ENCODE measurements at regions not wholly inside any gene's neighbourhood (a gene's known extent, or its start where the extent isn't known, plus 50 kb on each side); places are given as distances from the start of the nearest gene placed in this dataset.

GRCh38 chr18:39037925-39038324 lies 1472.3 kb upstream of the CELF4 start:
- Histone ChIP-seq H3K4me3 (no peak overlapping the region), H3K27me3 (no peaks in the 10 kb centered on the region), H3K36me3 (no peaks in the 10 kb centered on the region), H3K27ac (no peak overlapping the region), H3K4me1 (no peaks in the 10 kb centered on the region), H3K9me3 (no peaks in the 10 kb centered on the region)
- TF ChIP-seq POLR2A (IDR thresholded peaks at IDR 0.05) (no peak), CTCF (IDR thresholded peaks at IDR 0.05) (no peak), EP300 (IDR thresholded peaks at IDR 0.05) (no peak)
- DNase-seq (ENCODE audit: low spot score in 2 of 2), result no peak
- WGBS, 2 donors, result 52 to 54% methylated on average over 2 of the region's 2 CpGs

DNA sequence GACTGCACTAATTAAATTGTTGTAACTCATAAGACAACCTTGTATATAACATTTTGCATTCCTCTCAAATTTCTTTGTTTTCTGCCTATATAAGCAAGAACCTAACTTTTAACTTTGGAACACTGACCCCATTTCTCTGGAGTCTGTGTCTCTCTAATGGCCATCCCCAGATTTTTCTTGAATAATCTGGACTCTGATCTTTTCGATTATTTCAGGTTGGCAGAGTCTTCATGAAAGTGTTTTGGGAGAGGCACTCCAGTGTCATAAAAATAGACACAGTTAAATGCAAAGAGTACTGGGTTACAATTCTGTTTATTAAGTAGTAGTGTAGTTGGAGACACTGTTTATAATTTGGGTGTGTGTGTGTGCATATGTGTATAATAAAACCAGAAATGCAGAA lies 1467.7 kb upstream of the CELF4 start:
- no peak overlapping the region for H3K4me3 ChIP-seq
- no peaks in the 10 kb centered on the region for H3K9me3 ChIP-seq
- WGBS, 2 donors, result 80% methylated on average over 1 of the region's 1 CpG
- H3K4me1 ChIP-seq, result peaks cover 0 to 5% (median 0%) of the 10 kb centered on the region in 4 donors
- no peaks in the 10 kb centered on the region for H3K36me3 ChIP-seq
- no peak overlapping the region for H3K27ac ChIP-seq
- DNase-seq (ENCODE audit: low spot score in 2 of 2), result no peak
- TF ChIP-seq POLR2A (IDR thresholded peaks at IDR 0.05) (no peak), EP300 (IDR thresholded peaks at IDR 0.05) (no peak), CTCF (IDR thresholded peaks at IDR 0.05) (no peak)
- no peaks in the 10 kb centered on the region for H3K27me3 ChIP-seq

DNA sequence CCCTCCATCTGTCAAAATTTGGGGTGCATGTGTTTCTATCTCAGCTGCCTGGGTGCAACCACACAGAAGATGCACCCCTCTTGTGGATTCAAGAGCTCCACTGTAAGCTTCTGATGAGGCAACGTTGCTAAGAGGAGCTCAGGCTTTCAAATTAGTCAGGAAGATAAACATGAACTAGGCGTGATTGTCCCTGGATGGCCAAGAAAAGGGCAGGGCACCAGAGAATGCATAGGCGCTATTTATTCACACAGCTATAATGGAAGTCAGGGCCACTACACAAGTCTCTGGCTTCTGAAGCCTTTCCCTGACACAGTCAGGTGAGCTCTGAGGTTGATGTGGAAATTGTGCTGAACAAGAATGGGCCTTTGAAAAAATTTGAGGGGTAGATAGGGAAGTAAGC lies 1466.0 kb upstream of the CELF4 start:
- WGBS, 2 donors, result 67 to 75% methylated on average over 3 of the region's 3 CpGs

GRCh38 chr18:39030124-39030655 lies 1464.6 kb upstream of the CELF4 start:
- no peaks in the 10 kb centered on the region for H3K36me3 ChIP-seq
- H3K9me3 ChIP-seq, result no peaks in the 10 kb centered on the region
- no peak overlapping the region for H3K4me3 ChIP-seq
- no peak for DNase-seq (ENCODE audit: low spot score in 2 of 2)
- peaks cover 0 to 5% (median 0%) of the 10 kb centered on the region in 4 donors for H3K4me1 ChIP-seq
- H3K27ac ChIP-seq, result peak overlapping the region in 1 of 4 donors; percentile 53
- WGBS, 2 donors, result 46 to 53% methylated on average over 2 of the region's 2 CpGs
- no peaks in the 10 kb centered on the region for H3K27me3 ChIP-seq
- no peak for TF ChIP-seq POLR2A (IDR thresholded peaks at IDR 0.05)
- no peak for TF ChIP-seq CTCF (IDR thresholded peaks at IDR 0.05)
- no peak for TF ChIP-seq EP300 (IDR thresholded peaks at IDR 0.05)

More for the DNA sequence above, 1466.0 kb upstream of the CELF4 start:
- no peak for DNase-seq (ENCODE audit: low spot score in 2 of 2)
- no peak for TF ChIP-seq EP300 (IDR thresholded peaks at IDR 0.05)
- no peak for TF ChIP-seq POLR2A (IDR thresholded peaks at IDR 0.05)
- no peak for TF ChIP-seq CTCF (IDR thresholded peaks at IDR 0.05)
- Histone ChIP-seq H3K36me3 (no peaks in the 10 kb centered on the region), H3K4me3 (no peak overlapping the region), H3K27ac (no peak overlapping the region), H3K9me3 (no peaks in the 10 kb centered on the region), H3K27me3 (no peaks in the 10 kb centered on the region), H3K4me1 (peaks cover 0 to 5% (median 0%) of the 10 kb centered on the region in 4 donors)

DNA sequence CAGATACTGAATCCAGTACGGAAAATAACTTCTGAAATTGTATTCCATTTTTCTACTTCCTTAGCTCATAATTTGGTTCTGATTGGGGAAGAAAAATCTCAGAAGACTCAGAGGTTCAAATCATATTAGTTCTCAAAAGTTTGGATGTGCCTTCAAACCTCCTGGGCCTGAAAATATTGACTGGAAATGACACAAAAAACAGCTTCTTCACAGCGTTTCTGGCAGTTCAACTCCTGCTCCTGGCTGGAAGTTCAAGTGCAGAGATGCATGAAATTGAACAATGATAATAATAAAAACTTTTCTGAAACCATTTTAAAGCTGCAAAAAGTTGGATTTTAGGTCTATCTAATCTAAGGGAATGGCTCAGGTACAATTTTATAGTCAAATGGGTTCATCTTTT lies 1459.9 kb upstream of the CELF4 start:
- H3K9me3 ChIP-seq, result no peaks in the 10 kb centered on the region
- DNase-seq (ENCODE audit: low spot score in 2 of 2), result no peak
- no peaks in the 10 kb centered on the region for H3K36me3 ChIP-seq
- H3K27me3 ChIP-seq, result no peaks in the 10 kb centered on the region
- TF ChIP-seq CTCF (IDR thresholded peaks at IDR 0.05), result no peak
- TF ChIP-seq EP300 (IDR thresholded peaks at IDR 0.05), result no peak
- TF ChIP-seq POLR2A (IDR thresholded peaks at IDR 0.05), result no peak
- no peak overlapping the region for H3K4me3 ChIP-seq
- H3K27ac ChIP-seq, result no peak overlapping the region
- 38 to 41% methylated on average over 2 of the region's 2 CpGs for WGBS, 2 donors
- peaks cover 0 to 5% (median 0%) of the 10 kb centered on the region in 4 donors for H3K4me1 ChIP-seq
